Brain microvascular endothelial cell (primary cell): ENCODE measurements at regions not wholly inside any gene's neighbourhood (a gene's known extent, or its start where the extent isn't known, plus 50 kb on each side); places are given as distances from the start of the nearest gene placed in this dataset.

Source experiments
- DNase-seq: peaks from one replicate; pipeline ENCODE4 v3.0.0-alpha.2; 2020
- H3K27ac ChIP-seq: fragments of 250-450 bp; sonication (Bioruptor Pico); 2 replicates; pipeline ENCODE4 v1.5.1; 2020; ENCODE audit warnings: mild to moderate bottlenecking, moderate library complexity
- H3K27me3 ChIP-seq: fragments of 250-450 bp; sonication (Bioruptor Pico); replicated peaks from 2 replicates; pipeline ENCODE4 v1.5.1; 2020; ENCODE audit warnings: mild to moderate bottlenecking
- H3K36me3 ChIP-seq: fragments of 250-450 bp; sonication (Bioruptor Pico); replicated peaks from 2 replicates; pipeline ENCODE4 v1.5.1; 2020; ENCODE audit warnings: mild to moderate bottlenecking
- H3K4me3 ChIP-seq: 2 replicates; pipeline ENCODE4 v1.5.1; 2011; ENCODE audit warnings: low read depth, mild to moderate bottlenecking, control low read depth, low read length, moderate library complexity
- CTCF ChIP-seq: IDR thresholded peaks from 2 replicates; pipeline ENCODE4 v1.5.1; 2011; ENCODE audit warnings: low read depth, mild to moderate bottlenecking, moderate library complexity, low read length, control low read depth, inconsistent platforms; ENCODE audit errors: missing control alignments
- in situ Hi-C: cut with HindIII; loops from 2 replicates; pipeline ENCODE4 v1.10.0; 2017; ENCODE audit warnings: low sequenced_read_pairs, low pct_ligation_motif_present

- DNase-seq: no peak
- in situ Hi-C loops: no loop called here
- Histone ChIP-seq H3K36me3 (no peaks in the 10 kb centered on the region), H3K27me3 (no peaks in the 10 kb centered on the region), H3K4me3 (no peak overlapping the region), H3K27ac (no peak overlapping the region)
- no peak for TF ChIP-seq CTCF
These were observed 169.9 kb upstream of the S100G start for GRCh38 chrX:16480049-16480448.

GRCh38 chrX:16484338-16484737 is 165.6 kb upstream of the S100G start:
- Histone ChIP-seq H3K27me3 (no peaks in the 10 kb centered on the region), H3K36me3 (no peaks in the 10 kb centered on the region), H3K4me3 (no peak overlapping the region), H3K27ac (no peak overlapping the region)
- DNase-seq: peak; percentile 90
- TF ChIP-seq CTCF: no peak
- in situ Hi-C loops: no loop called here

GRCh38 chrX:16487620-16488385 is 162.2 kb upstream of the S100G start:
- Histone ChIP-seq H3K27ac (peak overlapping the region; percentile 42), H3K4me3 (no peak overlapping the region), H3K27me3 (no peaks in the 10 kb centered on the region), H3K36me3 (no peaks in the 10 kb centered on the region)
- peak; percentile 20 for DNase-seq
- in situ Hi-C loops: no loop called here
- no peak for TF ChIP-seq CTCF

GRCh38 chrX:16488959-16489358 is 161.0 kb upstream of the S100G start:
- no peak overlapping the region for H3K4me3 ChIP-seq
- DNase-seq: no peak
- no peaks in the 10 kb centered on the region for H3K27me3 ChIP-seq
- no peak for TF ChIP-seq CTCF
- in situ Hi-C loops: no loop called here
- no peaks in the 10 kb centered on the region for H3K36me3 ChIP-seq
- H3K27ac ChIP-seq: no peak overlapping the region

- no peak for TF ChIP-seq CTCF
- in situ Hi-C loops: no loop called here
- H3K27ac ChIP-seq: no peak overlapping the region
- no peaks in the 10 kb centered on the region for H3K27me3 ChIP-seq
- peak; percentile 15 for DNase-seq
- no peak overlapping the region for H3K4me3 ChIP-seq
- no peaks in the 10 kb centered on the region for H3K36me3 ChIP-seq
These were observed 158.5 kb upstream of the S100G start for GRCh38 chrX:16491461-16491860.

GRCh38 chrX:16496175-16496574 is 153.8 kb upstream of the S100G start:
- TF ChIP-seq CTCF: no peak
- no peaks in the 10 kb centered on the region for H3K27me3 ChIP-seq
- H3K27ac ChIP-seq: no peak overlapping the region
- no peak for DNase-seq
- no peak overlapping the region for H3K4me3 ChIP-seq
- no peaks in the 10 kb centered on the region for H3K36me3 ChIP-seq
- in situ Hi-C loops: no loop called here
